ENCODE measurements at regions not wholly inside any gene's neighbourhood (a gene's known extent, or its start where the extent isn't known, plus 50 kb on each side); places are given as distances from the start of the nearest gene placed in this dataset.
A peak's percentile ranks its signal among the peaks of the same experiment; 100 is the strongest.

DNA sequence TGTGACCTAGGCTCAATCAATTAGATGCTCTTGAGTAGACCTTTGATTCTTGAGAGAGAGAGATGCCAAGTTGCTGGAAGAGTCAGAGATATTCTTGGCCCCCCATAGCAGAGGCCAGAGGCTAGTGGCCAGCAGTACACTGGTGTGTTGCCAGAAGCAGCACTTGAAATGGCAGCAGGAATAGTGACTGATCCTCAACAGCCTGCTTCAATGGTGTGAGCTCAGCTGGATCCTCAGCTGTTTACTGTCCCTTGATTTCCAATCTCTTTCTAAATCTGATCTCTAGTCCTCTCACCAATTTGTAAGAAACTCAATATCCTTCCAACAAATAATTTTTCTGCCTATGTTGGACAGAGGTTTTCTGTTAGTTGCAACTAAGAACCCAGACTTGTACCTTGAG, 170.3 kb upstream of the CCDC54 start:
- Histone ChIP-seq H3K4me3 (ENCODE audit: low read depth, low read length) (no peak overlapping the region), H3K27me3 (ENCODE audit: control insufficient read depth, insufficient read depth, low read length) (no peaks in the 10 kb centered on the region; the same call in 1 of the 2 replicates), H3K36me3 (ENCODE audit: control insufficient read depth, insufficient read depth, low read length) (no peaks in the 10 kb centered on the region)
- TF ChIP-seq, protein P1, sequence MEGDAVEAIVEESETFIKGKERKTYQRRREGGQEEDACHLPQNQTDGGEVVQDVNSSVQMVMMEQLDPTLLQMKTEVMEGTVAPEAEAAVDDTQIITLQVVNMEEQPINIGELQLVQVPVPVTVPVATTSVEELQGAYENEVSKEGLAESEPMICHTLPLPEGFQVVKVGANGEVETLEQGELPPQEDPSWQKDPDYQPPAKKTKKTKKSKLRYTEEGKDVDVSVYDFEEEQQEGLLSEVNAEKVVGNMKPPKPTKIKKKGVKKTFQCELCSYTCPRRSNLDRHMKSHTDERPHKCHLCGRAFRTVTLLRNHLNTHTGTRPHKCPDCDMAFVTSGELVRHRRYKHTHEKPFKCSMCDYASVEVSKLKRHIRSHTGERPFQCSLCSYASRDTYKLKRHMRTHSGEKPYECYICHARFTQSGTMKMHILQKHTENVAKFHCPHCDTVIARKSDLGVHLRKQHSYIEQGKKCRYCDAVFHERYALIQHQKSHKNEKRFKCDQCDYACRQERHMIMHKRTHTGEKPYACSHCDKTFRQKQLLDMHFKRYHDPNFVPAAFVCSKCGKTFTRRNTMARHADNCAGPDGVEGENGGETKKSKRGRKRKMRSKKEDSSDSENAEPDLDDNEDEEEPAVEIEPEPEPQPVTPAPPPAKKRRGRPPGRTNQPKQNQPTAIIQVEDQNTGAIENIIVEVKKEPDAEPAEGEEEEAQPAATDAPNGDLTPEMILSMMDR (IDR thresholded peaks at IDR 0.05; ENCODE audit: insufficient read depth, low read depth, low read length): no peak
- DNase-seq (ENCODE audit: low read depth): no peak
- CTCF ChIA-PET: interaction anchor here (0.9 to 1.6 kb wide), 6 partner anchors 8 to 398 kb away, joined by 3 to 7 read pairs (median 4); no protein-coding TSS in a partner anchor
- POLR2A ChIA-PET: no interaction called here

DNA sequence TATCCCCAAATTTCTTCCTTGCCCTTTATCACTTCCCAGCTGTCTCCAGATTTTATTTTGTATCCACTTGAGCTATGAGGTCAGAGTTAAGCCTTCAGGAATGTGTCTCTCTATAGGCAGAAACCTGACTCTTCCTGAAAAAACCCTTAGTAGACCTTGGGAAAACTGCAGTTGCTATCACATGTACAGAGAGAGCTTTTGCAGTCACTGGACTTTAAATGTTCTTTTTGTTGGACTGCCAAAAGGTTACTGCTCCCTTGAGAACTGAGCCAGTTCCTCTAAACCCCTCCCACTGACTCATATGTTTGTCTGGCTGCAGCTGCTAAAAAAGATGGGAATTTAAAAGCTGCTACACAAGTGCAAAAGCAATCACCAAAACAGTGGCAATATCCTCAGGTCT, 169.1 kb upstream of the CCDC54 start:
- peak; percentile 92 for DNase-seq (ENCODE audit: low read depth)
- TF ChIP-seq, protein P1 (IDR thresholded peaks at IDR 0.05; ENCODE audit: insufficient read depth, low read depth, low read length): no peak
- H3K4me3 ChIP-seq (ENCODE audit: low read depth, low read length): no peak overlapping the region
- CTCF ChIA-PET: interaction anchor here (0.7 to 1.2 kb wide), 6 partner anchors 9 to 1511 kb away, joined by 3 to 4 read pairs (median 3); no protein-coding TSS in a partner anchor
- POLR2A ChIA-PET: no interaction called here
- H3K27me3 ChIP-seq (ENCODE audit: control insufficient read depth, insufficient read depth, low read length): no peaks in the 10 kb centered on the region
- H3K36me3 ChIP-seq (ENCODE audit: control insufficient read depth, insufficient read depth, low read length): no peaks in the 10 kb centered on the region

DNA sequence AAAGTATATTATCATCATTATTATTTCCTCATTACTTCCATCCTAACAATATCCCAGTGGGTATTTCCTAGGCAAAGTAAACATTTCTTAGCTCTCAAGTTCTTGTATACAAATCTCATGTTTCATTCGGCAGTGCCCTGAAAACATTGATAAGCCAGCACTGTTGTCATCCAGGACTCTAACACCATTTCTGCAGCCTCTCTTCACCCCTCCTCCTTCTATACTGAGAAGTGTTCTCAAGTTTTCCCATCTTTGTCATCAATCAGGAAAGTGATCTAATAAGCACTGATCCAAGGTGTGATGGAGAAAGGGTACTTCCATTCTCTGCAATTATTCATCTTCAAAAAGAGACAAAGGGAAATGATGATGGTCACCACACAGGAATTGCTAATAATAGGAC, 168.4 kb upstream of the CCDC54 start:
- Histone ChIP-seq H3K36me3 (ENCODE audit: control insufficient read depth, insufficient read depth, low read length) (no peaks in the 10 kb centered on the region), H3K27me3 (ENCODE audit: control insufficient read depth, insufficient read depth, low read length) (no peaks in the 10 kb centered on the region), H3K4me3 (ENCODE audit: low read depth, low read length) (no peak overlapping the region)
- TF ChIP-seq, protein P1 (IDR thresholded peaks at IDR 0.05; ENCODE audit: insufficient read depth, low read depth, low read length): no peak
- no peak for DNase-seq (ENCODE audit: low read depth)
- ChIA-PET CTCF (interaction anchor here (0.6 to 1.2 kb wide), 5 partner anchors 12 to 324 kb away, joined by 3 to 4 read pairs (median 3); no protein-coding TSS in a partner anchor), POLR2A (no interaction called here)

DNA sequence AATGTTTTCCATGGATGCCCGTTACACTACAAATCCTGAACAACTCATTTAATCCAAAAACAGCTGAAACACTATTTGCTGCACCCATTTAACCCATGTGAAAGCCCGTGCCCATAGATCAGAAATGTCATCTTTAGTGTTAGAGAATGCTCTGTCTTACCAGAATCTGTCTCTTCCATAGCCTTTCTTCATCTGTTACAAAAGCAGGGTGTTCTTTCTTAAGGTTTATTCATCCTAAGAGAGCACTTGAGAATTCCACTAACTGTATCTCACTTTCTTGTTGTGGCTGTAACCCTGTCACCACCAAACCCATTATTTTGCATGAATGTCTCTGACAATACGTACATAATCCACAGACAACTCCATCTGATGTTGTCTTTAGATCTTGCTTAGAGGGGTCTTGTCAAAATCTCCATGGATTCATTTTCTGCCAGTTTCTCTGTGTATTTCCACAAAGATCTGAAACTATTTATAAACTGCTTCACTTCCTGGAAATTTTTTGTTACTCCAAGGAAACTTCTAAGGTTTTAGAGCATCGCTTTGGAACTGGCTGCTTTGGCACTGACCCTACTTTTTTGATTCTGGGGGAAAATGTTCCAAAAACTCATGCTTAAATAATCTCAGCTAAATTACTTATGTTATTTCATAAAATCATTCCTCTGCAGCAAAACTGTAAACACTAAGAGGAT, 167.8 kb upstream of the CCDC54 start:
- CTCF ChIA-PET: interaction anchor here (0.6 kb wide), 1 partner anchor 12 kb away, joined by 3 read pairs; no protein-coding TSS in a partner anchor
- DNase-seq (ENCODE audit: low read depth): no peak
- TF ChIP-seq, protein P1 (IDR thresholded peaks at IDR 0.05; ENCODE audit: insufficient read depth, low read depth, low read length): no peak

DNA sequence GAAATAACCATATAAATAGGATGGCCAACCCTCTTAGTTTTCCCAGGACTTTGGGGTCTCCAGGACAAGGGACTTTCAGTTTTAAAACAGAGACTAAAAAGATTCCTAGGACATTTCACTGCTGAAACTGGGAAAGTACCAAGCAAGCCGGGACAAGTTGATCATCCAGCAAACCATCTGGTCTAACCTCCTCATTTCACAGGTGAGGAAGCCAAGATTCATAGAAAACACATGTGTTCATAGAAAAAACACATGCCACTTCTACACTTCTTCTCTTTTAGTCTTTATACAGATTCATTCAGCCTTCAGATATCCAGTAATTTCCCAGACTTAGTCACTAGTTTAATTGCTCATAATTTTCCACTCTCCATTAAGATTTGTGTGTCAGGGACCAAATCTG, 165.6 kb upstream of the CCDC54 start:
- Histone ChIP-seq H3K4me3 (ENCODE audit: low read depth, low read length) (no peak overlapping the region), H3K36me3 (ENCODE audit: control insufficient read depth, insufficient read depth, low read length) (no peaks in the 10 kb centered on the region), H3K27me3 (ENCODE audit: control insufficient read depth, insufficient read depth, low read length) (no peaks in the 10 kb centered on the region)
- TF ChIP-seq, protein P1 (IDR thresholded peaks at IDR 0.05; ENCODE audit: insufficient read depth, low read depth, low read length): no peak
- DNase-seq (ENCODE audit: low read depth): no peak
- POLR2A ChIA-PET: no interaction called here
- CTCF ChIA-PET: interaction anchor here (0.7 kb wide), 1 partner anchor 19 kb away, joined by 3 read pairs; no protein-coding TSS in a partner anchor

More for the DNA sequence above, 167.8 kb upstream of the CCDC54 start:
- POLR2A ChIA-PET: no interaction called here
- H3K36me3 ChIP-seq (ENCODE audit: control insufficient read depth, insufficient read depth, low read length): no peaks in the 10 kb centered on the region
- no peaks in the 10 kb centered on the region for H3K27me3 ChIP-seq (ENCODE audit: control insufficient read depth, insufficient read depth, low read length)
- no peak overlapping the region for H3K4me3 ChIP-seq (ENCODE audit: low read depth, low read length)
